Activated naive CD8-positive, alpha-beta T cell (primary cell): ENCODE measurements at regions not wholly inside any gene's neighbourhood (a gene's known extent, or its start where the extent isn't known, plus 50 kb on each side); places are given as distances from the start of the nearest gene placed in this dataset.

ENCODE experiments used
- H3K27ac Mint-ChIP-seq: one replicate; pipeline ENCODE4 v1.8.0; 2021; ENCODE audit warnings: mixed read lengths
- H3K27me3 Mint-ChIP-seq: one replicate; pipeline ENCODE4 v1.8.0; 2021; ENCODE audit warnings: mixed read lengths
- H3K36me3 Mint-ChIP-seq: one replicate; pipeline ENCODE4 v1.8.0; 2021; ENCODE audit warnings: mixed read lengths
- H3K4me1 Mint-ChIP-seq: one replicate; pipeline ENCODE4 v1.8.0; 2021; ENCODE audit warnings: low read depth, mixed read lengths
- H3K4me3 Mint-ChIP-seq: one replicate; pipeline ENCODE4 v1.8.0; 2021; ENCODE audit warnings: mild to moderate bottlenecking, mixed read lengths
- H3K9me3 Mint-ChIP-seq: one replicate; pipeline ENCODE4 v1.8.0; 2021; ENCODE audit warnings: low read depth, mixed read lengths

- H3K27ac Mint-ChIP-seq = no peak overlapping the region
- no peak overlapping the region for H3K4me3 Mint-ChIP-seq
- H3K36me3 Mint-ChIP-seq = no peaks in the 10 kb centered on the region
- no peaks in the 10 kb centered on the region for H3K9me3 Mint-ChIP-seq
- no peaks in the 10 kb centered on the region for H3K4me1 Mint-ChIP-seq
- H3K27me3 Mint-ChIP-seq = peaks cover 8% of the 10 kb centered on the region
Measured at GRCh38 chr5:175021841-175022625, 297.7 kb downstream of the MSX2 start.

GRCh38 chr5:175021321-175021720 lies 296.9 kb downstream of the MSX2 start:
- no peaks in the 10 kb centered on the region for H3K36me3 Mint-ChIP-seq
- no peaks in the 10 kb centered on the region for H3K9me3 Mint-ChIP-seq
- H3K27ac Mint-ChIP-seq = no peak overlapping the region
- no peaks in the 10 kb centered on the region for H3K4me1 Mint-ChIP-seq
- no peak overlapping the region for H3K4me3 Mint-ChIP-seq
- H3K27me3 Mint-ChIP-seq = peaks cover 8% of the 10 kb centered on the region

GRCh38 chr5:175015028-175015685 lies 290.8 kb downstream of the MSX2 start:
- H3K27me3 Mint-ChIP-seq = peaks cover 4% of the 10 kb centered on the region
- no peak overlapping the region for H3K4me3 Mint-ChIP-seq
- H3K27ac Mint-ChIP-seq = no peak overlapping the region
- H3K4me1 Mint-ChIP-seq = no peaks in the 10 kb centered on the region
- H3K9me3 Mint-ChIP-seq = no peaks in the 10 kb centered on the region
- H3K36me3 Mint-ChIP-seq = no peaks in the 10 kb centered on the region

GRCh38 chr5:175013251-175013650 lies 288.9 kb downstream of the MSX2 start:
- H3K4me3 Mint-ChIP-seq = no peak overlapping the region
- no peaks in the 10 kb centered on the region for H3K36me3 Mint-ChIP-seq
- no peaks in the 10 kb centered on the region for H3K9me3 Mint-ChIP-seq
- peaks cover 2% of the 10 kb centered on the region for H3K27me3 Mint-ChIP-seq
- H3K27ac Mint-ChIP-seq = no peak overlapping the region
- no peaks in the 10 kb centered on the region for H3K4me1 Mint-ChIP-seq

- H3K4me3 Mint-ChIP-seq = no peak overlapping the region
- H3K9me3 Mint-ChIP-seq = no peaks in the 10 kb centered on the region
- H3K27ac Mint-ChIP-seq = no peak overlapping the region
- no peaks in the 10 kb centered on the region for H3K36me3 Mint-ChIP-seq
- H3K27me3 Mint-ChIP-seq = peaks cover 2% of the 10 kb centered on the region
- H3K4me1 Mint-ChIP-seq = no peaks in the 10 kb centered on the region
Measured at GRCh38 chr5:175012267-175012666, 287.9 kb downstream of the MSX2 start.

GRCh38 chr5:175003531-175003930 lies 279.1 kb downstream of the MSX2 start:
- H3K36me3 Mint-ChIP-seq = no peaks in the 10 kb centered on the region
- no peak overlapping the region for H3K4me3 Mint-ChIP-seq
- H3K4me1 Mint-ChIP-seq = peaks cover 3% of the 10 kb centered on the region
- H3K9me3 Mint-ChIP-seq = peaks cover 4% of the 10 kb centered on the region
- H3K27ac Mint-ChIP-seq = no peak overlapping the region
- H3K27me3 Mint-ChIP-seq = peaks cover 3% of the 10 kb centered on the region

- no peak overlapping the region for H3K27ac Mint-ChIP-seq
- H3K27me3 Mint-ChIP-seq = peaks cover 3% of the 10 kb centered on the region
- H3K4me3 Mint-ChIP-seq = no peak overlapping the region
- peaks cover 15% of the 10 kb centered on the region for H3K4me1 Mint-ChIP-seq
- H3K36me3 Mint-ChIP-seq = no peaks in the 10 kb centered on the region
- H3K9me3 Mint-ChIP-seq = peaks cover 4% of the 10 kb centered on the region
Measured at GRCh38 chr5:175001876-175002645, 277.7 kb downstream of the MSX2 start.

- Mint-ChIP-seq H3K27me3 (peaks cover 3% of the 10 kb centered on the region), H3K36me3 (no peaks in the 10 kb centered on the region), H3K4me3 (no peak overlapping the region), H3K4me1 (peaks cover 15% of the 10 kb centered on the region), H3K9me3 (peaks cover 4% of the 10 kb centered on the region), H3K27ac (no peak overlapping the region)
Measured at GRCh38 chr5:175001311-175001710, 276.9 kb downstream of the MSX2 start.

- no peak overlapping the region for H3K4me3 Mint-ChIP-seq
- H3K36me3 Mint-ChIP-seq = no peaks in the 10 kb centered on the region
- H3K4me1 Mint-ChIP-seq = peaks cover 15% of the 10 kb centered on the region
- H3K9me3 Mint-ChIP-seq = peaks cover 4% of the 10 kb centered on the region
- no peak overlapping the region for H3K27ac Mint-ChIP-seq
- H3K27me3 Mint-ChIP-seq = peaks cover 1% of the 10 kb centered on the region
Measured at GRCh38 chr5:174999581-174999980, 275.2 kb downstream of the MSX2 start.

- Mint-ChIP-seq H3K9me3 (peaks cover 4% of the 10 kb centered on the region), H3K27me3 (peaks cover 1% of the 10 kb centered on the region), H3K27ac (no peak overlapping the region), H3K4me1 (peaks cover 15% of the 10 kb centered on the region), H3K36me3 (no peaks in the 10 kb centered on the region), H3K4me3 (no peak overlapping the region)
Measured at GRCh38 chr5:174998131-174998730, 273.8 kb downstream of the MSX2 start.

- Mint-ChIP-seq H3K27me3 (peaks cover 1% of the 10 kb centered on the region), H3K4me1 (peaks cover 15% of the 10 kb centered on the region), H3K9me3 (peaks cover 4% of the 10 kb centered on the region), H3K36me3 (no peaks in the 10 kb centered on the region), H3K4me3 (no peak overlapping the region), H3K27ac (no peak overlapping the region)
Measured at GRCh38 chr5:174997688-174998087, 273.3 kb downstream of the MSX2 start.

GRCh38 chr5:174996941-174997340 lies 272.6 kb downstream of the MSX2 start:
- H3K27ac Mint-ChIP-seq = no peak overlapping the region
- no peak overlapping the region for H3K4me3 Mint-ChIP-seq
- H3K9me3 Mint-ChIP-seq = peaks cover 4% of the 10 kb centered on the region

GRCh38 chr5:174995827-174996226 lies 271.4 kb downstream of the MSX2 start:
- Mint-ChIP-seq H3K27ac (no peak overlapping the region), H3K4me3 (no peak overlapping the region), H3K27me3 (no peaks in the 10 kb centered on the region), H3K36me3 (no peaks in the 10 kb centered on the region), H3K4me1 (peaks cover 15% of the 10 kb centered on the region), H3K9me3 (peaks cover 4% of the 10 kb centered on the region)

More at GRCh38 chr5:174996941-174997340, 272.6 kb downstream of the MSX2 start:
- no peaks in the 10 kb centered on the region for H3K36me3 Mint-ChIP-seq
- peaks cover 15% of the 10 kb centered on the region for H3K4me1 Mint-ChIP-seq
- peaks cover 1% of the 10 kb centered on the region for H3K27me3 Mint-ChIP-seq

- H3K4me3 Mint-ChIP-seq = no peak overlapping the region
- H3K4me1 Mint-ChIP-seq = no peaks in the 10 kb centered on the region
- H3K36me3 Mint-ChIP-seq = no peaks in the 10 kb centered on the region
- no peak overlapping the region for H3K27ac Mint-ChIP-seq
- no peaks in the 10 kb centered on the region for H3K27me3 Mint-ChIP-seq
- no peaks in the 10 kb centered on the region for H3K9me3 Mint-ChIP-seq
Measured at GRCh38 chr5:174991847-174992246, 267.5 kb downstream of the MSX2 start.

GRCh38 chr5:174990909-174991308 lies 266.5 kb downstream of the MSX2 start:
- Mint-ChIP-seq H3K27ac (no peak overlapping the region), H3K9me3 (no peaks in the 10 kb centered on the region), H3K4me3 (no peak overlapping the region)

More at GRCh38 chr5:174990909-174991308, 266.5 kb downstream of the MSX2 start:
- no peaks in the 10 kb centered on the region for H3K36me3 Mint-ChIP-seq
- H3K27me3 Mint-ChIP-seq = no peaks in the 10 kb centered on the region
- H3K4me1 Mint-ChIP-seq = no peaks in the 10 kb centered on the region
